PC-3 (cell line): ENCODE measurements at regions not wholly inside any gene's neighbourhood (a gene's known extent, or its start where the extent isn't known, plus 50 kb on each side); places are given as distances from the start of the nearest gene placed in this dataset.

Source experiments
- ATAC-seq: fragments of 200-7000 bp; cut with Tn5 transposase; 2 replicates; pipeline ENCODE4 v1.9.1; 2020; ENCODE audit warnings: mild to moderate bottlenecking, moderate library complexity
- BruUV-seq: library from RNA; stranded (reverse); fragments of 400-500 nt; replicated peaks from 2 replicates; lab custom pipeline; 2021; lab: Mats Ljungman, UMichigan
- CTCF ChIA-PET: fragments of 300-600 bp; sonication (Branson Sonifier 250); formaldehyde crosslinking; loops from one replicate; lab custom pipeline; 2022; ENCODE audit warnings: antibody characterized with exemption; lab: Charles Lee
- POLR2A ChIA-PET: fragments of 300-600 bp; sonication (Branson Sonifier 250); formaldehyde crosslinking; loops from one replicate; lab custom pipeline; 2022; ENCODE audit warnings: antibody characterized with exemption; ENCODE audit not compliant: unreplicated experiment; lab: Charles Lee
- DNase-seq: peaks from one replicate; pipeline ENCODE4 v3.0.0-alpha.2; 2015
- H2AFZ ChIP-seq: fragments of 300-600 bp; sonication (generic); 2 replicates; pipeline ENCODE4 v1.6.0; 2016; ENCODE audit warnings: antibody characterized with exemption, low read length
- H3F3A ChIP-seq: fragments of 300-600 bp; sonication (generic); one replicate; pipeline ENCODE4 v1.6.0; 2017; ENCODE audit warnings: antibody characterized with exemption, low read length, control low read depth, mild to moderate bottlenecking; ENCODE audit not compliant: unreplicated experiment
- H3K27ac ChIP-seq: fragments of 300-600 bp; sonication (generic); 2 replicates; pipeline ENCODE4 v1.5.1; 2016; ENCODE audit warnings: mild to moderate bottlenecking, low read length
- H3K27me3 ChIP-seq: fragments of 300-600 bp; sonication (generic); 2 replicates; pipeline ENCODE4 v1.6.1; 2016; ENCODE audit warnings: low read length, mixed read lengths
- H3K36me3 ChIP-seq: fragments of 300-600 bp; sonication (generic); 2 replicates; pipeline ENCODE4 v1.6.1; 2016; ENCODE audit warnings: low read depth, mixed run types, low read length, mixed read lengths
- H3K4me1 ChIP-seq: fragments of 300-600 bp; sonication (generic); 2 replicates; pipeline ENCODE4 v1.5.1; 2016; ENCODE audit warnings: low read length; ENCODE audit not compliant: insufficient read depth
- H3K4me2 ChIP-seq: fragments of 300-600 bp; sonication (generic); 2 replicates; pipeline ENCODE4 v1.6.0; 2016; ENCODE audit warnings: low read length
- H3K4me3 ChIP-seq: fragments of 300-600 bp; sonication (generic); 2 replicates; pipeline ENCODE4 v1.5.1; 2016; ENCODE audit warnings: mild to moderate bottlenecking, low read length, mixed read lengths
- H3K79me2 ChIP-seq: fragments of 300-600 bp; sonication (generic); 2 replicates; pipeline ENCODE4 v1.6.1; 2017; ENCODE audit warnings: low read length, mixed read lengths
- H3K9ac ChIP-seq: fragments of 300-600 bp; sonication (generic); 2 replicates; pipeline ENCODE4 v1.6.0; 2016; ENCODE audit warnings: mild to moderate bottlenecking, low read length
- H3K9me2 ChIP-seq: fragments of 300-600 bp; sonication (generic); replicated peaks from 2 replicates; pipeline ENCODE4 v1.6.1; 2016; ENCODE audit warnings: mixed run types, low read length, mixed read lengths
- H3K9me3 ChIP-seq: fragments of 300-600 bp; sonication (generic); 2 replicates; pipeline ENCODE4 v1.6.1; 2016; ENCODE audit warnings: low read length, mixed read lengths
- H4K20me1 ChIP-seq: fragments of 300-600 bp; sonication (generic); 2 replicates; pipeline ENCODE4 v1.6.1; 2016; ENCODE audit warnings: low read length, mixed read lengths
- EZH2 ChIP-seq: fragments of 300-600 bp; sonication (generic); IDR thresholded peaks from one replicate; pipeline ENCODE4 v1.6.1; 2017; ENCODE audit warnings: antibody characterized with exemption, mild to moderate bottlenecking, low read length; ENCODE audit not compliant: unreplicated experiment
- EZH2phosphoT487 ChIP-seq: fragments of 300-600 bp; sonication (generic); IDR thresholded peaks from 2 replicates; pipeline ENCODE4 v1.6.1; 2018; ENCODE audit warnings: mild to moderate bottlenecking, antibody characterized with exemption, low read length, borderline replicate concordance
- intact Hi-C: fragments of 100-400 bp; cut with micrococcal nuclease; formaldehyde crosslinking; loops from 2 replicates; pipeline ENCODE4 v1.9.0; 2023
- TF ChIP-seq, protein P1 (sequence below): fragments of 300-600 bp; sonication (generic); conservative IDR thresholded peaks from 2 replicates; pipeline ENCODE4 v1.5.1; 2017; ENCODE audit warnings: antibody characterized with exemption, low read depth, mild to moderate bottlenecking, low read length

DNA sequence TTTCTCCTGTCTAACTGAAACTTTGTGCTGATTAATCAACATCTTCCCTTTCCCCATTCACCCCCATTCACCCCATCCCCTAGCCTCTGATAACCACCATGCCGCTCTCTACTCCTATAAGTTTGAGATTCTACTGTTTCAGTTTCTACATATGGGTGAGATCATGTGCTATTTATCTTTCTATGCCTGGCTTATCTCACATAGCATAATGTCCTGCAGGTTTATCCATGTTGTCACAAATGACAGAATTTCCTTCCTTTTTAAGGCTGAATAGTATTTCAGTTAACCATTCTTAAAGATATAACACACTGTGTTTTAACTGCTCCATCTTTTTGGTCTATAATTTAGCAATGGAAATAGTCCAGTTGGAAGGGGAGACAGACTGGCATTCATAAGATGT is 205.1 kb downstream of the SNCAIP start:
- no peaks in the 10 kb centered on the region for H3K9me2 ChIP-seq
- no peaks in the 10 kb centered on the region for H3K79me2 ChIP-seq
- H3K27ac ChIP-seq: no peak overlapping the region
- H3F3A ChIP-seq: no peaks in the 10 kb centered on the region
- no peak for TF ChIP-seq EZH2
- TF ChIP-seq, protein P1, sequence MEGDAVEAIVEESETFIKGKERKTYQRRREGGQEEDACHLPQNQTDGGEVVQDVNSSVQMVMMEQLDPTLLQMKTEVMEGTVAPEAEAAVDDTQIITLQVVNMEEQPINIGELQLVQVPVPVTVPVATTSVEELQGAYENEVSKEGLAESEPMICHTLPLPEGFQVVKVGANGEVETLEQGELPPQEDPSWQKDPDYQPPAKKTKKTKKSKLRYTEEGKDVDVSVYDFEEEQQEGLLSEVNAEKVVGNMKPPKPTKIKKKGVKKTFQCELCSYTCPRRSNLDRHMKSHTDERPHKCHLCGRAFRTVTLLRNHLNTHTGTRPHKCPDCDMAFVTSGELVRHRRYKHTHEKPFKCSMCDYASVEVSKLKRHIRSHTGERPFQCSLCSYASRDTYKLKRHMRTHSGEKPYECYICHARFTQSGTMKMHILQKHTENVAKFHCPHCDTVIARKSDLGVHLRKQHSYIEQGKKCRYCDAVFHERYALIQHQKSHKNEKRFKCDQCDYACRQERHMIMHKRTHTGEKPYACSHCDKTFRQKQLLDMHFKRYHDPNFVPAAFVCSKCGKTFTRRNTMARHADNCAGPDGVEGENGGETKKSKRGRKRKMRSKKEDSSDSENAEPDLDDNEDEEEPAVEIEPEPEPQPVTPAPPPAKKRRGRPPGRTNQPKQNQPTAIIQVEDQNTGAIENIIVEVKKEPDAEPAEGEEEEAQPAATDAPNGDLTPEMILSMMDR: no peak
- no peak for TF ChIP-seq EZH2phosphoT487
- ATAC-seq (no peak), DNase-seq (no peak)
- H3K27me3 ChIP-seq: no peaks in the 10 kb centered on the region
- BruUV-seq: no TSS peak
- H3K36me3 ChIP-seq: no peaks in the 10 kb centered on the region
- H3K4me1 ChIP-seq: no peaks in the 10 kb centered on the region
- no peaks in the 10 kb centered on the region for H4K20me1 ChIP-seq
- CTCF ChIA-PET: no interaction called here
- H3K9me3 ChIP-seq: no peaks in the 10 kb centered on the region
- no peak overlapping the region for H3K4me3 ChIP-seq
- POLR2A ChIA-PET: no interaction called here
- no peak overlapping the region for H3K4me2 ChIP-seq
- no peak overlapping the region for H2AFZ ChIP-seq
- intact Hi-C loops: loop anchor here (2.0 kb wide), 2 partner anchors 380 to 828 kb away; no protein-coding TSS in a partner anchor
- H3K9ac ChIP-seq: no peak overlapping the region

DNA sequence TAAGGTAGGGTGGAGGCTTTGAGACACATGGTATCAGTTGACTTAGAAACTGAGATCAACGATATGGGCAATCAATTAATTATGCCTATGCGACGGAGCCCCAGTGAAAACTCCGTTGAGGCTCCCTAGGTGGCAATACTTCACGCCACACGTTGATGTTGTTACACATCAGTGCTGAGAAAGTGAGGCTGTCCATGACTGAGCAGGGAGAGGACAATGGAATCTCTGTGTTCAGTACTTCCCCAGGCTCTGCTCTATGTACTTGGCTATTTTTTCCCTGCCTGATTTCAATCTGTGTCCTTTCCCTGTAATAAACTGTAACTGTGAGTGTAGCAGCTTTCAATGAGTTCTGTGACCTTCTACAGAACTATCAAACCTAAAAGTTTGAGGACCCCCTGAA is 211.7 kb downstream of the SNCAIP start:
- intact Hi-C loops: no loop called here
- H3K9ac ChIP-seq: no peak overlapping the region
- no peaks in the 10 kb centered on the region for H3K27me3 ChIP-seq
- TF ChIP-seq EZH2: no peak
- H3K4me3 ChIP-seq: no peak overlapping the region
- no peak overlapping the region for H3K4me2 ChIP-seq
- CTCF ChIA-PET: no interaction called here
- no peaks in the 10 kb centered on the region for H3K79me2 ChIP-seq
- H2AFZ ChIP-seq: no peak overlapping the region
- H4K20me1 ChIP-seq: no peaks in the 10 kb centered on the region
- H3K9me2 ChIP-seq: no peaks in the 10 kb centered on the region
- no peak overlapping the region for H3K27ac ChIP-seq
- no peaks in the 10 kb centered on the region for H3K4me1 ChIP-seq
- ATAC-seq: no peak
- POLR2A ChIA-PET: no interaction called here
- no peaks in the 10 kb centered on the region for H3K9me3 ChIP-seq
- BruUV-seq: no TSS peak
- no peaks in the 10 kb centered on the region for H3K36me3 ChIP-seq
- no peak for DNase-seq
- H3F3A ChIP-seq: no peaks in the 10 kb centered on the region

DNA sequence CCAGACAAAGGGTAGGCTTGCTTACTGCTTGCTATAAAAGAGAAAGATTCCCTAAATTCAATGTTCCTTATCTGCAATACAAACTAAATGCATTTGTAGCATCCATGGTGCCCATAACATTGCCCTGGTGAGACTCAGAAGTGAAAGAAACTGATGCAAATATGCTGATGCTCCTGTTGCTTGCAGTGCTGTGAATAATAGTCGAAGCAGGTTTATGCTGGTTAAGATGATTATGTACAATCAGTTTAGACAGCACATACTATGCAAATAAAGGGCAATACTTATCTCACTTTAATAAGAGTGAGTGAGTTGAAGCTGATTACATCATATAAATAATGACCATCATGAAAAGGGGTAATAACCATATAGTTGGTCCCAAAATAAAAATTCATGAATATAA is 215.5 kb downstream of the SNCAIP start:
- H3K9me3 ChIP-seq: no peaks in the 10 kb centered on the region
- H3K4me3 ChIP-seq: no peak overlapping the region
- peaks cover 8% of the 10 kb centered on the region; the same call in 1 of the 2 replicates for H3K27me3 ChIP-seq
- intact Hi-C loops: no loop called here
- DNase-seq (no peak), ATAC-seq (no peak)
- no peaks in the 10 kb centered on the region for H3K9me2 ChIP-seq
- no peaks in the 10 kb centered on the region for H4K20me1 ChIP-seq
- CTCF ChIA-PET: no interaction called here
- H2AFZ ChIP-seq: no peak overlapping the region
- no TSS peak for BruUV-seq
- H3K79me2 ChIP-seq: no peaks in the 10 kb centered on the region
- POLR2A ChIA-PET: no interaction called here
- H3K36me3 ChIP-seq: no peaks in the 10 kb centered on the region
- H3K27ac ChIP-seq: no peak overlapping the region
- no peaks in the 10 kb centered on the region for H3F3A ChIP-seq
- TF ChIP-seq, protein P1: no peak
- TF ChIP-seq EZH2phosphoT487: no peak
- TF ChIP-seq EZH2: no peak
- no peak overlapping the region for H3K9ac ChIP-seq
- no peak overlapping the region for H3K4me2 ChIP-seq
- H3K4me1 ChIP-seq: no peaks in the 10 kb centered on the region
